Astrocyte of the cerebellum (primary cell): ENCODE measurements at regions not wholly inside any gene's neighbourhood (a gene's known extent, or its start where the extent isn't known, plus 50 kb on each side); places are given as distances from the start of the nearest gene placed in this dataset.

Experiments used
- DNase-seq: peaks from one replicate; pipeline ENCODE4 v3.0.0-alpha.2; 2011; ENCODE audit warnings: low read depth
- H3K4me3 ChIP-seq: 2 replicates; pipeline ENCODE4 v1.5.1; 2011; ENCODE audit warnings: mild to moderate bottlenecking, low read depth, low read length, moderate library complexity
- CTCF ChIP-seq: IDR thresholded peaks from 2 replicates; pipeline ENCODE4 v1.5.1; 2012; ENCODE audit warnings: low read length, low read depth, moderate library complexity, mild to moderate bottlenecking; ENCODE audit errors: missing control alignments
- in situ Hi-C: cut with HindIII; loops from 2 replicates; pipeline ENCODE4 v1.10.0; 2017; ENCODE audit warnings: low sequenced_read_pairs

GRCh38 chr18:55100817-55101457 is 141.7 kb upstream of the CCDC68 start:
- in situ Hi-C loops = no loop called here
- no peak for TF ChIP-seq CTCF
- no peak for DNase-seq
- H3K4me3 ChIP-seq = no peak overlapping the region

GRCh38 chr18:55097456-55098170 is 138.4 kb upstream of the CCDC68 start:
- TF ChIP-seq CTCF = no peak
- H3K4me3 ChIP-seq = no peak overlapping the region
- in situ Hi-C loops = no loop called here
- no peak for DNase-seq

- H3K4me3 ChIP-seq = no peak overlapping the region
- no peak for DNase-seq
- in situ Hi-C loops = no loop called here
- TF ChIP-seq CTCF = peak; percentile 58
These were observed 137.1 kb upstream of the CCDC68 start for GRCh38 chr18:55096263-55096951.

- in situ Hi-C loops = no loop called here
- TF ChIP-seq CTCF = no peak
These were observed 136.3 kb upstream of the CCDC68 start for GRCh38 chr18:55095584-55095983.

GRCh38 chr18:55093808-55094207 is 134.5 kb upstream of the CCDC68 start:
- TF ChIP-seq CTCF = no peak
- in situ Hi-C loops = no loop called here
- no peak overlapping the region for H3K4me3 ChIP-seq
- no peak for DNase-seq

More at GRCh38 chr18:55095584-55095983, 136.3 kb upstream of the CCDC68 start:
- no peak overlapping the region for H3K4me3 ChIP-seq
- DNase-seq = no peak

GRCh38 chr18:55093295-55093694 is 134.0 kb upstream of the CCDC68 start:
- DNase-seq = no peak
- in situ Hi-C loops = no loop called here

More at GRCh38 chr18:55093295-55093694, 134.0 kb upstream of the CCDC68 start:
- H3K4me3 ChIP-seq = no peak overlapping the region
- TF ChIP-seq CTCF = no peak
